NCI-H2171 (cell line): ENCODE measurements at regions not wholly inside any gene's neighbourhood (a gene's known extent, or its start where the extent isn't known, plus 50 kb on each side); places are given as distances from the start of the nearest gene placed in this dataset.

Experiments used
- DNase-seq: peaks from one replicate; lab custom pipeline; 2025; lab: John Stamatoyannopoulos, UW

- no peak for DNase-seq
Measured at GRCh38 chr7:136256491-136256890, 279.3 kb upstream of the MTPN start.

DNA sequence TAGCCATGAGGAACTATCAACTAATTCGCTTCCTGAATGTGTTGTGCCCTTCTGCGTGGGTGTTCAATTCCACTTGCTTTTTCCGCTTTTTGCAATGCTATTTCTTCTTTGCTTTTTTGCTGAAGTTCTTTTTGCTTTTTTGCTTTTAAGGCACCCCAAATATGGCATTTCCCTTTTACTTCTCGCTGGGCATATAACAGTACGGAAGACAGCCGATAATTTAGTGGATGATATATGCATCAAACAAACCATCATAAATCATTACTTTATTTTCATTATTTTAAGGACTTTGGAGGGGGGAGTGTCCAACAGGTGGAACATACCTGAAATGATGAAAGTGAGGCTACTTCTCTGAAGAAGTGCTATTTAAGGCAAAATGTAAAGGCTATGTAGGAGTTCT lies 277.0 kb upstream of the MTPN start:
- DNase-seq: no peak

GRCh38 chr7:136251826-136252225 lies 274.7 kb upstream of the MTPN start:
- no peak for DNase-seq

GRCh38 chr7:136247211-136247610 lies 270.1 kb upstream of the MTPN start:
- DNase-seq: no peak

DNA sequence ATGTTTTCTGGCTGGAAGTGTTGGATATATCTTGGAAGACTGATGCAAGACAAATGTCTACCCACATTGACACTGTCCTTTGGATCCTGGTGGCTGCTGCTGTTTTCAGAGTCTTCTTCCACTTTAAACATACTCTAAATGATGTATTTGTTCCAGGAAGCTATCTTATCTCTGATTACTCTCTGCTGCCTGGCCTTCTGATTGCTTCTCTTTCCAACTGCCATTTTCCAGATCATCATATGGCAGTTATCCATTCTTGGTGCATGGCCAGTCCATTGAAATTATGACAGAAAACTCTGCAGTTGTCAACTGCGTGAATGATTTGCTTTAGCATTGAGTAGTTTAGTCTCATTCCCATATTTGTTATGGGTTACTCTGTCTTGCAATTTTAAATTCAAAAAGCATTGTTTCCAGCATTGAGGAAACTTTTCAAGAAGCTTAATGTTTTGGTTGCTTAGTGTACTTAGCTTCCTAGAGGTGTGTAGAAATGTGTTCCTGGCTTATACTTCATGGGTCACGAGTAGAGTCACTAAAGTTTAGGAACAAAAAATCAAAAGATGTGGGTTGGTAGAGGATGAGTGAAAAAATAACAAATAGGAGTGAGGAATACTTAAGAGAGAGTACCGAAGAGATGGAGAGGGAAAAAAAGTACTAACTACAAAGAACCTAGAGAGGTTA lies 268.3 kb upstream of the MTPN start:
- DNase-seq: no peak

GRCh38 chr7:136234040-136234439 lies 256.9 kb upstream of the MTPN start:
- no peak for DNase-seq

DNA sequence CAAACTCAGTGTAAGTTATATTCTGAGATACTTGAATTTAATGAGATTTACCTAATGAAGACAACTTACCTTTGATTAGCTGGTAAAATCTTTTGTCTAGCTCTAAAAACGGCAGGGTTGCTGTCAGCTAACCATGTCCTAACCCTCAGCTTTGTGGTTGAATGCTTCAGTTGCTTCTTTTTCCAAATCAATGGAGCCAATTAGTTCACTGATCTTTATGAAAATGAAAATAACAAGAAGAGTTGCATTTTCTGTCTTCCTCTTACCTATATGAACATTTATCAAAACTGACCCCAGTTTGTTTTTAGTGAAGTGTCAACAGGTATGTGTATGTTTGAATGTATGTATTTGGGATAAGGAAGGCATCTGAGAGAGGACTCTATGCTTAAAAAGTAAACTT lies 253.1 kb upstream of the MTPN start:
- DNase-seq: no peak

GRCh38 chr7:136229790-136230189 lies 252.6 kb upstream of the MTPN start:
- no peak for DNase-seq

DNA sequence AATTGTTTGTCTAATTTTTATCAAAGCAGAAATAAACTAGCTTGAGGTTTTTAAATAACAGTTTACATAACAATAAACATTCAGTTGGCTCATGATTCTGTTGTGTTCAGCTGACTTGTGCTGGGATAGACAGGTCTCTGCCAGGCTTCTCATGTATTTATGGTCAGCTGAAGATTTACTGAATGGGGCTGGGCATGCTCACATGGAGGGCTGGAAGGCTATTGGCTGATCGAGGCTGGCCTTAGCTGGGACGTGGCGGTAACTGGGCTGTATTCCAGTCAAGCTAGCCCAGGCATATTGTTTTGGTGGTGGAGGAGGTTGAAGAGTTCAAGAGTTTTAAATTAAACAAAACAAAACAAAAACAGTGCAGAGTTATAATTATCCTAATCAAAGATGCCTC lies 251.0 kb upstream of the MTPN start:
- DNase-seq: no peak

- no peak for DNase-seq
Measured at GRCh38 chr7:136214356-136214755, 237.2 kb upstream of the MTPN start.

DNA sequence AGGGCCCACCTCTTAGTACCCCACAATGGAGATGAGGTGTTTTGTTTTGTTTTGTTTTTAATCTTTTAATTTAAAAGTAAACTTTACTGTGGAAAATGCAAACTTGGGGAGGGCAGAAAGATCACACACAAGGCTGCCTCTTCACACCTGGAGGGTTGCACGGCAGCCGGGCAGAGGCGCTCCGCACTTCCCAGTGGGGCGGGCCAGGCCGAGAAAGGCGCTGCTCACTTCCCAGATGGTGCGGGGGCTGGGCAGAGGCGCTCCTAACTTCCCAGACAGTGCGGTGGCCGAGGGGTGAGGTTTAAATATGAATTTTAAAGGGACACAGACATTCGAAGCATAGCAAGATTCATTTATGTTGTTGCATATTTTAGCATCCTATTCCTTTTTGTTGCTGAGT lies 235.9 kb upstream of the MTPN start:
- DNase-seq: no peak

GRCh38 chr7:136210664-136211063 lies 233.5 kb upstream of the MTPN start:
- DNase-seq: no peak

DNA sequence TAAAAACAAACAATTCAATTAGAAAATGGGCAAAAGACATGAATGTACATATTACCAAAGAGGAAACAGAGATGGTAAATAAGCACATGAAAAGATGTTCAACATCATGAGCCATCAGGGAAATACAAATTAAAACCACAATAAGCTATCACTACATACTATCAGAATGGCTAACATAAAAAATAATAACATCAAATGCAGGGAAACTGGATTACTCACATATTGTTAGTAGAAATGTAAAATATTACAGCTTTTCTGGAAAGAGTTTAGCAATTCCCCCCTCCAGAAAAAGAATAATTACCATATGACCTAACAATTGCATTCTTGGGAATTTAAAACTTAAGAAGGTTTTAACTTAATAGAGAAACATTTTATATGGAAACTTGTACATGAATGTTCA lies 232.9 kb upstream of the MTPN start:
- no peak for DNase-seq

DNA sequence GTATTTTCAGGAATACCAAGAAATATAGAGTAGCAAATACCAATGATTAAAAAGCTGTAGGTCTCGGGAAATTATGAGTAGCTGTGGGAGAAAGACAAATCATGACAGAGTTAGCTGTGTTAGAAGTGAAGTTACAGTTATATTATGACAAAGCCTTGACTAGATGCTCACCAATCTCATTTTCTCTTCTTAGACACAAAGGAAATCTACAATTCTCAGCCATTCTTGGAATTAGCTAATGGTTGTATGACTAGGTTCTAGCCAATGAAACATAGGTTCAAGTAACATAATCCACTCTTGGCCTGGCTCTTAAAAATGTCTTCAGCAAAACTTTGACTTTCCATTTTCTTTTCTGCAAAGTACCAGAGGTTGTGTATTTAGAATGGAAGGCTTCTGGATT lies 228.8 kb upstream of the MTPN start:
- no peak for DNase-seq

GRCh38 chr7:136198168-136198567 lies 221.0 kb upstream of the MTPN start:
- no peak for DNase-seq

DNA sequence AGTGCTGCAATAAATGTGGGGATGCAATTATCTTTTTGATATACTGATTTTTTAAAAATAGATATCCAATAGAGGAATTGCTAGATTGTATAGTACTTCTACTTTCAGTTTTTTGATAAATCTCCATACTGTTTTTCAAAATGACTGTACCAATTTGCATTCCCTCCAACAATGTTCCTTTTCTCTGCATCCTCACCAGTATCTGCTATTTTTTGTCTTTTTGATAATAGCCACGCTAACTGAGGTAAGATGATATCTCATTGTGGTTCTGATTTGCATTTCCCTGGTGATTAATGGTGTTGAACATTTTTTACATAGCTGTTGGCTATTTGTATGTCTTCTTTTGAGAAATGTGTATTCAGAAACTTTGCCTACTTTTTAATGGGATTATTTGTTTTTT lies 217.7 kb upstream of the MTPN start:
- DNase-seq: no peak

DNA sequence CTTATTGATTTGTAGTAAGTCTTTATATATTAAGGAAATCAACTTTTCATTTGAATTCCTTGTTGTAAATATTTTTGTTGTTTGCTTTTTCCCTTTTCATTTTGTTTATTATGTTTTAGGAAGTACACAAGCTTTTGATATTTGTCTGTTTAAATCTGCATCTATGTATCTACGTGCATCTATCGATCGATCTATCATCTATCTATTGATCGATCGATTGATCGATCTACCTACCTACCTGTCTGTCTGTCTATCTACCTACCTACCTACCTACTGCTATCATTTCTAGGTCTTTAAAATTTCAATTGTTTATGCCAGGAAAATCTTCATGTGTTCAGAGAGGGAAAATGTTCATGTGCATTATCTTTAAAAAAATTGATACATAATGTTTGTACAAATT lies 216.8 kb upstream of the MTPN start:
- DNase-seq: no peak

- no peak for DNase-seq
Measured at GRCh38 chr7:136189506-136189998, 212.4 kb upstream of the MTPN start.

GRCh38 chr7:136186281-136186680 lies 209.1 kb upstream of the MTPN start:
- no peak for DNase-seq

- no peak for DNase-seq
Measured at GRCh38 chr7:136184719-136185118, 207.6 kb upstream of the MTPN start.

- DNase-seq: no peak
Measured at GRCh38 chr7:136183981-136184380, 206.8 kb upstream of the MTPN start.

DNA sequence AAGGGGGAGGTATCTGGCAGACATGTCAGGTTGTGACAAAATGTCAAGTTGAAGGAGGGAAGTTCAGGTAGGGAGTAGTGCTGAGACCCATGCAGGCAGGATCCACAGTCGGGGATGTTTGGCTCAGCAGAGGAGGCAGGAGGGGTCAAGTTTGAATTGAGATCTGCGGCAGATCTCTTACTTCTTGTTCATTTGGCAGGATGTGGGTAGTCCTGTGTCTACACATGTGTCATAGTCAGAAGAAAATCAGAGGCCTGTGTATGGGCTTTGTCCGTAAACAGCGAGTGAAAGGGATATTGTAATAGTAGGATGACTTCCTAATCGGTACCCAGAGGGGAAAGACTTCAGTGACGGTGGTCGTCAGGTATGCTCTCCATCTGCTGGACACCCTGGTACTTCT lies 203.8 kb upstream of the MTPN start:
- no peak for DNase-seq

DNA sequence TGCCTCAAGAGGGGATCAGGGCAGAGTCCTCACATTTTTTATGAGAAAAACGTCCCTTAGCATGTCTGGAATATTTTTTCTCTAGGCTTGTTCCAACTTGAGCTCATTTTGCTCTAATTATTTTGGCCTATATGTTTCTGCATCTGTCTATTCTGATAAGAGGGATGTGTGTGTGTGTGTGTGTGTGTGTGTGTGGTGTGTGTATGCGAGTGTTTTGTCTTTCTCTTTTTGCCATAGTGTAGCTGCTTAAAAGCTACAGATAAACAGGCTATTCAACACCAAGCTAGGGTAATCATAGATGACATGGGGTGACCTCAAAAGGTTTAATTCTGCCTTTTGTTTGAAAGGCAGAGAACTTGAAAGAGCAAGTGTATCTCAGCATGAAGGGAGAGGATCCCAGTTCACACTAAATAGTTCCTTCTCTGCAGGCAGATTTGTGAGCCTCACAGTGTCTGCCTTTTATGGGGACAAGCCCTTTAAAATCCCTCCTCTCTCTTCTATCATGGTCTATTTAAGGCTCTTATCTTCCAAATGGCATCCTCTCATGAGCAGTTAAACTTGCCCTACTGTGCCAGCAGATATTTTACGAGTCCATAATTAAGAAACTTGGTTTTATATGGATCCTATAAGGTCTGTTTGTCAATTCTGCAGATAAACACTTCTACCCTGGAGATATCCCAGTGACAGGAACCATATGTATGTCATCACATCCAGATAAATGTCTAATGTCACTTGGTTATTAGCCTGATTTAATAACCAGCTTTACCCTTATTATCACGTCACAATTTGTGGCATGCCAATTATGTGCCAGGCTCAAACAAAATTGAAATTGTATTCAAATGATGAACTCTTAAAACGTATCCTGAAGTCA lies 202.9 kb upstream of the MTPN start:
- DNase-seq: no peak

- no peak for DNase-seq
Measured at GRCh38 chr7:136179154-136179553, 202.0 kb upstream of the MTPN start.
